ENCODE measurements at regions not wholly inside any gene's neighbourhood (a gene's known extent, or its start where the extent isn't known, plus 50 kb on each side); places are given as distances from the start of the nearest gene placed in this dataset.

GRCh38 chr16:58828901-58829545 lies 94.9 kb upstream of the GOT2 start:
- H3K4me3 ChIP-seq = no peak overlapping the region
- no peaks in the 10 kb centered on the region for H3K36me3 ChIP-seq (ENCODE audit: low read depth)
- no peaks in the 10 kb centered on the region for H3K4me1 ChIP-seq (ENCODE audit: low read depth)
- intact Hi-C loops (cut with DNase I, micrococcal nuclease) = no loop called here
- ATAC-seq (no peak), DNase-seq (no peak)
- TF ChIP-seq CTCF (IDR thresholded peaks at IDR 0.05) = no peak
- H3K9me3 ChIP-seq = no peaks in the 10 kb centered on the region

GRCh38 chr16:58824201-58824600 lies 90.1 kb upstream of the GOT2 start:
- TF ChIP-seq CTCF (IDR thresholded peaks at IDR 0.05) = no peak
- ATAC-seq = no peak
- DNase-seq = no peak
- Histone ChIP-seq H3K36me3 (ENCODE audit: low read depth) (no peaks in the 10 kb centered on the region), H3K4me3 (no peak overlapping the region), H3K4me1 (ENCODE audit: low read depth) (no peaks in the 10 kb centered on the region), H3K9me3 (peaks cover 2% of the 10 kb centered on the region)
- intact Hi-C loops (cut with DNase I, micrococcal nuclease) = no loop called here

- no peak for ATAC-seq
These were observed 87.8 kb upstream of the GOT2 start for GRCh38 chr16:58821886-58822285.

GRCh38 chr16:58820411-58820810 lies 86.3 kb upstream of the GOT2 start:
- no peaks in the 10 kb centered on the region for H3K36me3 ChIP-seq (ENCODE audit: low read depth)
- ATAC-seq (no peak), DNase-seq (no peak)
- peaks cover 2% of the 10 kb centered on the region for H3K9me3 ChIP-seq
- H3K4me3 ChIP-seq = no peak overlapping the region
- intact Hi-C loops (cut with DNase I, micrococcal nuclease) = no loop called here
- TF ChIP-seq CTCF (IDR thresholded peaks at IDR 0.05) = no peak
- H3K4me1 ChIP-seq (ENCODE audit: low read depth) = no peaks in the 10 kb centered on the region

More at GRCh38 chr16:58821886-58822285, 87.8 kb upstream of the GOT2 start:
- peaks cover 2% of the 10 kb centered on the region for H3K9me3 ChIP-seq
- no peaks in the 10 kb centered on the region for H3K36me3 ChIP-seq (ENCODE audit: low read depth)
- DNase-seq = no peak
- TF ChIP-seq CTCF (IDR thresholded peaks at IDR 0.05) = no peak
- no peaks in the 10 kb centered on the region for H3K4me1 ChIP-seq (ENCODE audit: low read depth)
- intact Hi-C loops (cut with DNase I, micrococcal nuclease) = no loop called here
- no peak overlapping the region for H3K4me3 ChIP-seq

- intact Hi-C loops (cut with DNase I, micrococcal nuclease) = no loop called here
- DNase-seq = no peak
- ATAC-seq = no peak
- no peaks in the 10 kb centered on the region for H3K4me1 ChIP-seq (ENCODE audit: low read depth)
- H3K9me3 ChIP-seq = no peaks in the 10 kb centered on the region
- TF ChIP-seq CTCF (IDR thresholded peaks at IDR 0.05) = no peak
- H3K36me3 ChIP-seq (ENCODE audit: low read depth) = no peaks in the 10 kb centered on the region
- no peak overlapping the region for H3K4me3 ChIP-seq
These were observed 81.2 kb upstream of the GOT2 start for GRCh38 chr16:58815181-58815888.

All from mucosa of descending colon (tissue), 3 donors.